ENCODE measurements at regions not wholly inside any gene's neighbourhood (a gene's known extent, or its start where the extent isn't known, plus 50 kb on each side); places are given as distances from the start of the nearest gene placed in this dataset.
A peak's percentile ranks its signal among the peaks of the same experiment; 100 is the strongest.
"Not testable (repeated sequence)": the region's sequence is repeated elsewhere in the genome, so short reads cannot be mapped to it uniquely, and the experiment has no call there.

DNA sequence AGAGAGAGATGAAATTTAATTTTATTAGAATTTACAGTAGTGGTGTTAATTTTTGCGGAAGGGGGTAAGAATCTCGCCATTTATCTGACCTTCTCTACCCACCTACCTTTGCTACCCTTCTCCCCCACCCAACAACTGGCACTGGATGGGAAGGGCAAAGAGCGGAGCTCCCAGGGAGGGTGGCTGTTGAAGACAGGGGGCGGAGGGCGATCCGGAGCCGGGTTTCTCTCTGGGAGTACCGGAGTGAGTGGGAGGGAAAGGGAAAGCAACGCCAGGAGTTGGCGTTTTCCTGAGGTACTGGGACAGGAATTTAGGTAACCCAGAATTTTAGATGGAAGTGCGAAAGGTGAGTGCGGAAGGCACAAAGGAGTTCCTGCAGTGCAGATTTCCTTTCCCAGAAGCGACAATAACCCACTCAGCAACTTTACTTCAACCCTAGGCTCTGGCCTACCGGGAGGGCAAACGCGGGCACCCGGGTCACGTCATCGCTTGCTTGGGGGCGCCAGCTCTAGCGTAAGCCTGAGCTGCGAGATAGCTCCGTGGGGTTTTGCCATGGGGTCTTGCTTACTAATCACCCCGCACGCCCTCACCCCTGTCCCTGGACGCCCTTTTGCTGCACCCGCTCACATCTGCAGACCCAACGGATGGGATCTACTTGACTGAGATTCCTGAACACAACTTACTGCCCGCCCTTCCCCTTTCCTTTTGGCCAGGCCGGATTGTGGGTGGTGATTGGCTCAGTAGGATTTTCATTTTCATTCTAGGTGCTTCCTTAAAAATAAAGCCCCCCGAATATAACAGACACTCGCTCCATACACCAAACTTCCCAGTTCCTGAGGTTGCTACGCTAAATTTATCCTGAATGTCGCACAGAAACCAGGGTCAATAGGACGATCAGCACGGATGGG is 413.0 kb upstream of the ESRRG start:
- peak; percentile 16 for DNase-seq

DNA sequence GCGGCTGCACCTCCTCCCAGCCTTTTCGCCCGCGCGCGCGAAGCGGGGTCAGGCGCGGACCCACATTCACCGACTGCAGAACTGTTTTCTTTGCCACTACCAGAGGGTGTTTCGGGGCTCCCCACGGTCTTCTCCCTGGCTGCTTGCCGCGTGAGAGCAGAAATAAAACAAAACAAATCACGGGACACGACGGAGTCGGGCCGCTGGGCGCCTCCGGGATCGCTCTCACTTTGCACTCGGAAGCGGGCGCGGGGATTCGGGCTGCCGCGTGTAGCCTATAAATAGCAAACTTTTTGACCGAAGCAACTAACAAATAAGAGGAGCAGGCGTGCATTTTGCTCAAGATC is 412.3 kb upstream of the ESRRG start:
- DNase-seq, result peak; percentile 59

- DNase-seq, result peak; percentile 59
Measured at GRCh38 chr1:217134857-217135568, 411.8 kb upstream of the ESRRG start.

DNA sequence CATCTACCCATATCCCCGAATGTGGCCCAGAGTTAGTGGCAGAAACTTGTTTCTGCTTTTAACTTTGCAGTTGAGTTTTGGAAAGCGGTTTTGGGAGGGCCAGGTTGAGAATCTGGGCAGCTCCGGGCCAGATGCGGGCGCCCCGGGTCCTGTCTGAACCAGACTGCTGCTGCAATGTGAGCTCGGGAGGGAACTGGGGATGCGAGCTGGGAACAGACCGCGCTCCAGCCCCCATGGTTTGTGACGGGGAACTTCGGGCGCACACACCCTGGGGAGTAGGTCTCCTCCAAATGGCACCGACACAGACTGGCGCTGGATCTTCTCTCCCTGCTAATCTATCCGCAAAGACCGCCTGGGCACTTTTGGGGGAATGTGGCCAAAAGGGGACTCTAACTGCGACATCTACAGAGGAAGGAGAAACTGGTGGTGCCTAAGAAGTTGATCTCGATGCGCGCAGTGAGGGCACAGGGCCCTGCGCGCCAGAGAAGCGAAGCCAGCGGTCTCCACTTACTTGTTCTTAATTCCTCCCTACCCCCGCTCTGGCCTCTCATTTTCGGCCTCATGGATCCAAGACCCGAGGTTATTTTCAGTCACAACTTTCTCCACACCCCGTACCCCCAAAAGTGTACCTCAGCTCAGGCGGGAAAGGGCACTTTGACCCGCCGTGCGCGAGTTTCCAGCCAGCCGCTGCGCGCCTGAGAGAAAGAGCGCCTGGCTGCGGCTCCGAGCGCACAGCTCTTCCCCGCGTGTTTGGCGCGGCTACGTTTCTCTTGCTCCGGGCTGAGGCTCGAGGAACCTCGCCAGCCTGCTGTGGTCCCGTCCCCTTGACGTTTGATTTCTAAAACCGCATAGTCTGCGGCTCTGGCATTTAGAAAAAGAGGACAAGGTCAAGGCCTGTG is 411.0 kb upstream of the ESRRG start:
- no peak for DNase-seq

- no peak for DNase-seq
Measured at GRCh38 chr1:217133092-217133491, 409.9 kb upstream of the ESRRG start.

- not testable (repeated sequence) for DNase-seq
Measured at GRCh38 chr1:217123340-217123739, 400.1 kb upstream of the ESRRG start.

DNA sequence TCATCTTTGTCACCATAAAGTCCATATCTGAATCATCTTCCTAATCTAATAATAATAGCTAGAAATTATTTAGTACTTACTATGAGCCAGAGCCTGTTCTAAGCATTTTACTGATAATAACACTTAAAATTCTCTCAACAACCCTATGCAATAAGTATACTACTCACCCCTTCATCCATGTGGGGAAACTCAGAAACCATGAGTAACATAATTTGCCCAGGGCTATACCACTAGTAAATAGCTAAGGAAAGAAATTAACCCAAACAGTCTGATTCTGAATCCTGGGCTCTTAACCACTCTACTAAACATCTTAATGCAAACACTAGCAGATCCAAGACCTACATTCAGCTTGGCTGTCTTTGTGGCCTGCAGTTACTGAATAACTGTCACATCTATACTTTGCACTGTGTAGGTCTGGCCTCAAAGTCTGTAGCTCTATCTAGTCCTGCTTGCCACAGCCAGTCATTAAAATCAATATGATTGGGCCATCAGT is 394.8 kb upstream of the ESRRG start:
- no peak for DNase-seq

DNA sequence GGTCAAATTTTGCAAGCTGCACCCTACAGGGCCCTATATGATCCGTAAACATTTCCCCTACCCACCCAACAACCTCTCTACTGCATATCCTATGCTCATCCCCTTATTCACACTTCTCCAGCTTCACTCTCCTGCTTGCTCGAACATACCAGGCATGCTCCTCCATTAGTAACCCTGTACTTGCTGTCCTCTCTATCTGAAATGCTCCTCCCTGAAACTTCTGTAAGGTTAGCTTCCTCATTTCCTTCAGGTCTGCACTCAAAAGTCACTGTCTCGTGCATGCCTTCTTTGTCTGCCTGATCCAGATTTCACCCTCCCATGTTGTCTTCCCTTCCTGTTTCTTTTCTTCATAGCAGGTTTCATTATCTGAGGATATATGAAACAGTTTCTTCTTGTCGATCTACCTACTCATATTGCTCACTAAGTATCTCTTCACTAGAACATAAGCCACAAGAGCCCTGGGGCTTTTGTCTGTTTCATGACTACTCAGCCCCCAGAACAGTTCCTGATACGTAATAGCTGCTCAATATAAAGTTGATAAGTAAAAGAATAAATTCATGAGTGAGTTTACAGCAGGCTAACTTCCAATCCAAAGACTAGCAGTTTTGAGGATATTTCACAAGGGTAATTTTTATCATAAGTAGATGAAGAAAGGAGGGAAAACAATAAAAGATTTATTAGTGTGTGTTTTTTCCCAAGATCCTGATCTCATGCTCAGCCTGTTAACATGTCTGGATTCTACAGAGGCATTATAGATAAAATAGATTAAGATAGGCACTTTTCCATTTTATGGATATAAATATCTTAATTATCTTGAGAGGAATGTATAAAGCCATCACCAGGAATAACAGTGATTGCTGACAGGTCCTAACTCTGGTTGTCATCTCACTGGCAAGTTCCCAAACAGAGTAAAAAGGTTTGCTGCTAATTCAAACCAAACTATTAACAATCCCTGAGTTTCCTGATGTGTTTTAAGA is 392.5 kb upstream of the ESRRG start:
- DNase-seq, result no peak

- no peak for DNase-seq
Measured at GRCh38 chr1:217109928-217110327, 386.7 kb upstream of the ESRRG start.

- no peak for DNase-seq
Measured at GRCh38 chr1:217106231-217106901, 383.1 kb upstream of the ESRRG start.

DNA sequence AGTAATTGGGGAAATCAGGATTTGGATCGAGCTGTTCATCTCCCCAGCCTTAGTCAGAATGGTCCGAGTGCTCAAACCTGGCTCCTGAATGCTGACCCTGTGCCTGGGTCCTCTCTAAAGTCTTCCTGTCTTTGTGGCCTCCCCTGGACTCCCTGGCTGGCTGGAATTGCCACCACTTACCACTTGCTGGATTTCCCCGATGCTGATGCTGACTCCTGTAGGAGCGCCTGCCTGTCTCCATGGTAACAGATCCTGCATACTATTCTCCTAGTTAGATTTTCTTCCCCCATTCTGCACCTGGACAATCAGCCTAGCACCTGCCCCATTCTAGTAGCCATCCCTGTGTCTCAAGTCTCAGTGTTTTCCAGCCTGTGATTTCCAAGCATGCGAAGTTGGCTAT is 382.2 kb upstream of the ESRRG start:
- no peak for DNase-seq

GRCh38 chr1:217097819-217098218 is 374.6 kb upstream of the ESRRG start:
- DNase-seq, result no peak

GRCh38 chr1:217096200-217096599 is 373.0 kb upstream of the ESRRG start:
- no peak for DNase-seq

DNA sequence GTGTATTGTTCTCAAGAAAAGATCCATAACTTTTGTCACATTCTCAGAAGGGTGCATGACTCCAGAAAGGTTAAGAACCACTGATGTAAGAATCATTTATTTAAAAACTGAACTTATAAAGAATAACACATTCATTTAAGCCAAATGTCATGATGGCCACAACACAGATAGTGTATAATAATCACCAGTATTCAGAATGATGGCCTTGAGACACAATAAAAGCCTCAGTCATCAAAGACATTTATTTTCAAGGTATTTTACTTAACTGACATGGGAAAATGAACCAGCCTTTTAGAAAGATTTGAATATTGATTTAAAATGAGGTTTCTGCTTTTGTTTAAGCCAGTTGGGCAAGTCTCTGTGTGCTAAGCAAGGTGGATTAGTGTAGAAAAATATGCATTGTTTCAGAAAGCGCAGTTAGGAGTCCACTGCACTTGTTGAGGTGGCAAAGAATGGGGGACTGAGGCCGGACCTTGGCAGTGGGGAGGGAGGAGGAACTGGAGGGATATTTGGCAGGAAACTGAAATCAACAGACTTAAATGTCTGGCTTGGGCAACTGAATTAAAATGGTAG is 371.9 kb upstream of the ESRRG start:
- DNase-seq, result no peak

DNA sequence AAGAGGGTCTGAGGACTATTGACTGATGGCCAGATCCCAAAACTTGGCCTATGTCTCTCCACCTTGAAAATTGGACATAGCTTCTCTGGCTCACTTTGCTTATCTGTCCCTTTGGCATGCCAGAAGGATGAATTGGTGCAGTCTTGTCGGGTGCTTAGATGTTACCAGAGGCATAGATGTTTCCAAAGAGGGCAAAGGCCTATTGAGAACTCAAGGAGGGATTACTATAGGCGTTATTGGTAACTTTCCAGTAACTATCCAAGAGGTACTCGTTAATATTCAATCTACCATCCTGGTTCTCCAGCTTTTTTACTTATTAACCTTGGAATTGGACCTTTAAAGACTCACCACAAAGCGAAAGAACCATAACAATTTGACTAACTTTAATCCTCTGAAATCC is 368.3 kb upstream of the ESRRG start:
- no peak for DNase-seq

GRCh38 chr1:217090060-217090911 is 367.1 kb upstream of the ESRRG start:
- no peak for DNase-seq

DNA sequence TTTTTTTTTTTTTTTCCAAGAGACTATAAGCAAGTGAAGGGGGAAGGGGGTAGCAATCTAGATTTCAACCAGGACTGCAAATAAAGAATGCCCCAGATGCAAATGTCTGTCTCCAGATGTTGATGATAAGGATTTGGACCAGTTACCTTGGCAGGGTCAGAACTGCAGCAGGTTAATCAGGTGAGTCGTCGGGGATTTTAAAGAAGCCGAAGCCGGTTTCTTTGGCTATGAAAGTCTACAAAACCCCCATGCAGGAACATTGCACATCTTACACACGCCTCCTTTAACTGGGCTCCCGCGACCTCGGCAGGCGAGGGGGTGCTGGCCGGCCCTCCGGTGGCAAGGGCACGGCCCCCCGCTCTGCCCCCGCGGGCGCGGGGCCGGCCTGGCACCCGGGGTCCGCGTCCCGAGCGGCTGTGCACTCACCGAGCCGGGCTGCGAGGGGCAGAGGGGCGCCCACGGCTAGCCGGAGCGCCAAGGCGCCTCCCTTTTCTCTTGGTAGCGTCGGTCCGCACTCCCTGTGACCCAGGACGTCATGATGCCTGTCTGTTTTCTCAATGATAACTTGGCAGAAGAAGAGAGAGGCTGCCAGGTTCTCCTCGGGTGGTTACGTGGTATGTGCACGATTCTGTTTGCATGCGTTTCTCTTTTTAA is 366.3 kb upstream of the ESRRG start:
- DNase-seq, result peak; percentile 45

DNA sequence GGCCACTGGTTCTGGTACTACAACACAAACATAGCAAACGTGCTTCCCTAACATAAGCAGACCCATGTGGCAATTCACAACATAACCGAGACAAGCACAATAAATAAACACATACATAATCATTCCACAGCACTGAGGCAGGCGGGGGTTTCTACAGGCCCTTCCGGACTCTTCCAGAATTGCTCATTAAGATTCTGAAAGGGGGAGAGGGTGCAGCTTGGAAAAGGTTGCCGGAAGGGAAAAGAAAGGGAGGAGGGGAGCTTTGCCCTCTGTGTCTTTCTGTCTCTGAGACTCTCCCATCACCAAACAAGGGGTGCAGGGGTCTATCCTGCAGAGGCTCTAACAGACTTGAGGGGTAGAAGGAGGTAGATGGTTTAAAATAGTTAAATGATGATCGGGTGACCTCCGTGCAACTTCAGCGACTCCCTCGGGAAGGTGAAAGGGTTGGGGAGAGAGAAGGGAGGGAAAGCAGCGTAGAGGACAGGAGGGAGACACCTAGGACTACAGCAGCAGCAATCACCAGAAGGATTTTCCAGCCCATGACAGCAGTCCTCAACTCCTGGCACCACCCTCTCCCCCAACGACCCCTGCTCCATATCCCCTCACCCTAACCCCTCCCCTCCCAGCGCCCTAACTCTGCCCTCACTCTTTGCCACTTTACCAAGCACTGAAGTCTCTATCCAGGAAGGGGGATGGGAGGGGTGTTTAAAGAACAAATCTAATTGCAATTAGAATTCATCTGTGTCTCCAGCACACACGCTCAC is 365.5 kb upstream of the ESRRG start:
- DNase-seq, result no peak

DNA sequence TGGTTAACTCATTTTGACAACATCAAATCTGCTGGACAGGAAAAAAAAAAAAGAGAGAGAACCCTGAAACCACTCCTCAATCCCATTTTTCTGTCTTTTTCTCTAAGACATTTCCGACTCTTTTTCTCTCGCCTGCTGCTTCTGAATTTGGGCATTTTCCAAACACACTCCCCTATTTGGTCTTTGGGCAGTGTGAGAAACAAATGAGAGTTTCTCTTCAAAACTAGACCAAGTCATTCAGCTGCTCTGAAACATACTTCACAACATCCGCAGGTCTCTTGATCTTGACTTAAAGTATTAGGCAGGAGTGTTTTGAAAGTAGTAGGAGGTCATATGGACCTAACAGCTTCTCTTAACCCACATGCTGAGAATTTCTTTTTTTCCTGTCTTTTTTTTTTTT is 364.8 kb upstream of the ESRRG start:
- no peak for DNase-seq
